HCT116 (cell line): ENCODE measurements at regions not wholly inside any gene's neighbourhood (a gene's known extent, or its start where the extent isn't known, plus 50 kb on each side); places are given as distances from the start of the nearest gene placed in this dataset.

Source experiments
- ELF1 ChIP-seq: IDR thresholded peaks from 2 replicates; pipeline ENCODE4 v1.6.1; 2012; ENCODE audit warnings: low read depth, borderline replicate concordance
- EZH2phosphoT487 ChIP-seq: fragments of 200-600 bp; IDR thresholded peaks from 2 replicates; pipeline ENCODE4 v1.6.1; 2018; ENCODE audit warnings: antibody characterized with exemption, borderline replicate concordance
- POLR2AphosphoS5 ChIP-seq: IDR thresholded peaks from 2 replicates; pipeline ENCODE4 v1.6.1; 2011; ENCODE audit warnings: mild to moderate bottlenecking, low read depth, low read length, moderate library complexity
- TF ChIP-seq, protein P1 (sequence below), 3 experiments: fragments of 200-600 bp in 1 of 3; sonication (generic) in 1 of 3; IDR thresholded peaks in 2 of 3; conservative IDR thresholded peaks in 1 of 3; 2 replicates each; pipeline ENCODE4 v1.5.1; 2012 to 2017; ENCODE audit warnings: low read depth in 2 of 3, low read length in 2 of 3, antibody characterized with exemption in 1 of 3, borderline replicate concordance in 1 of 3, control low read depth in 1 of 3, mild to moderate bottlenecking in 1 of 3, mixed read lengths in 1 of 3, mixed run types in 1 of 3, moderate library complexity in 1 of 3; ENCODE audit not compliant: insufficient read depth in 1 of 3

- TF ChIP-seq, protein P1, sequence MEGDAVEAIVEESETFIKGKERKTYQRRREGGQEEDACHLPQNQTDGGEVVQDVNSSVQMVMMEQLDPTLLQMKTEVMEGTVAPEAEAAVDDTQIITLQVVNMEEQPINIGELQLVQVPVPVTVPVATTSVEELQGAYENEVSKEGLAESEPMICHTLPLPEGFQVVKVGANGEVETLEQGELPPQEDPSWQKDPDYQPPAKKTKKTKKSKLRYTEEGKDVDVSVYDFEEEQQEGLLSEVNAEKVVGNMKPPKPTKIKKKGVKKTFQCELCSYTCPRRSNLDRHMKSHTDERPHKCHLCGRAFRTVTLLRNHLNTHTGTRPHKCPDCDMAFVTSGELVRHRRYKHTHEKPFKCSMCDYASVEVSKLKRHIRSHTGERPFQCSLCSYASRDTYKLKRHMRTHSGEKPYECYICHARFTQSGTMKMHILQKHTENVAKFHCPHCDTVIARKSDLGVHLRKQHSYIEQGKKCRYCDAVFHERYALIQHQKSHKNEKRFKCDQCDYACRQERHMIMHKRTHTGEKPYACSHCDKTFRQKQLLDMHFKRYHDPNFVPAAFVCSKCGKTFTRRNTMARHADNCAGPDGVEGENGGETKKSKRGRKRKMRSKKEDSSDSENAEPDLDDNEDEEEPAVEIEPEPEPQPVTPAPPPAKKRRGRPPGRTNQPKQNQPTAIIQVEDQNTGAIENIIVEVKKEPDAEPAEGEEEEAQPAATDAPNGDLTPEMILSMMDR (IDR thresholded peaks at IDR 0.05 in 2 of 3, conservative IDR thresholded peaks at IDR 0.05 in 1 of 3; ENCODE audit: borderline replicate concordance in 1 of 3, insufficient read depth in 1 of 3, low read depth in 2 of 3, low read length in 2 of 3): no peak
- TF ChIP-seq ELF1: no peak
- TF ChIP-seq POLR2AphosphoS5: no peak
- TF ChIP-seq EZH2phosphoT487: no peak
Measured at GRCh38 chr9:13597004-13597403, 317.5 kb upstream of the MPDZ start.
